Vagina (tissue), 2 donors: ENCODE measurements at regions not wholly inside any gene's neighbourhood (a gene's known extent, or its start where the extent isn't known, plus 50 kb on each side); places are given as distances from the start of the nearest gene placed in this dataset.

Experiments
- CTCF ChIP-seq, 3 experiments: fragments of 450-650 bp in 2 of 3; fragments of 200-600 bp in 1 of 3; sonication (generic) in 1 of 3; IDR thresholded peaks; one replicate each; pipeline ENCODE4 v1.5.1; 2017 to 2019; ENCODE audit warnings: antibody characterized with exemption in 3 of 3, mild to moderate bottlenecking in 2 of 3, moderate library complexity in 2 of 3
- POLR2A ChIP-seq, 2 donors: fragments of 450-650 bp; IDR thresholded peaks; one replicate each; pipeline ENCODE4 v1.6.1; 2017; ENCODE audit warnings: antibody characterized with exemption in 2 of 2, mild to moderate bottlenecking in 2 of 2, moderate library complexity in 2 of 2
- POLR2AphosphoS5 ChIP-seq, 2 donors: sonication (generic); formaldehyde crosslinking; IDR thresholded peaks; one replicate each; pipeline ENCODE4 v1.9.0; 2017; ENCODE audit warnings: antibody characterized with exemption in 2 of 2, mild to moderate bottlenecking in 2 of 2, low read depth in 1 of 2; ENCODE audit not compliant: insufficient read depth in 1 of 2

- TF ChIP-seq POLR2A (IDR thresholded peaks at IDR 0.05) (no peak), CTCF (IDR thresholded peaks at IDR 0.05) (no peak), POLR2AphosphoS5 (IDR thresholded peaks at IDR 0.05; ENCODE audit: insufficient read depth in 1 of 2, low read depth in 1 of 2) (no peak)
These were observed 103.5 kb upstream of the ETS2 start for GRCh38 chr21:38702196-38702595.
